ENCODE measurements at regions not wholly inside any gene's neighbourhood (a gene's known extent, or its start where the extent isn't known, plus 50 kb on each side); places are given as distances from the start of the nearest gene placed in this dataset.

DNA sequence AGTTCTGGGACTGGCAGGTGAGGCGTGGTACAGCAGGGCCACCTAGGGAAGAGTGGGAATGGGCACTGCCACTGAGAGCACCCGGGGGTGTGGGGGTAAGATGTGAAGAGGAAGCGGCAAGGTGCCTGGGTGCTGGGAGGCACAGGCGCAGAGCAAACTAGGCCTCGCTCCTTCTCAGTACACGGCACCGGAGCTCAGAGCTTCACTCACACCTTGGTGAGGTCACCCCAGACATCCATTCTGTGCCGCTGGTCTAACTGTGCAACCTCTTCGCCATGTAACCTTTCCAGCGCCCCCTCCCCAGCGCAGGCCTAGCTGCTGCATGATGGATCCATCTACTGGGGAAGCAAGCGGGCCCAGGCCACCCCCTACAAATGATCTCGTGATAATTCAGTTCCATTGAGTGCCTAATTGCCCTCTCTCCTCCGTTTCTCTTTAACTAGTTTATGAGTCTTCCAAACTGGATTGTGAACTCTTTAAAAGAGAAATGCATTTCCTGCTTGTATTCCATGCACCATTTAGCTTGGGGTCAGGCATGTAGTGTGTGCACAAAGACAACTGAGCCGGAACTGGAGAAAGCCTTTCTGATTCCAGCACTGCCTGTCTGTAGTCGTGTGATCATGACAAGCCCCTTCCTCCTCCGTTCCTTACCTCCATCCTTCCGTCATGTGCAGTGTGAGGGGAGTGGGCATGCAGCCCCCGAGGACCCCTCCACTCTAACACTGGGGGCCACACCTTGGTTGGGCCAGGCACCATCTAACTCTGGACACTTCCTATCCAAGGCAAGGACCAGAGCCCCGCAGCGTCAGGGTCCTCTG lies 1475.2 kb downstream of the TBC1D22A start:
- in situ Hi-C loops (cut with HindIII; ENCODE audit: low pct_unique_long_range_greater_than_20kb, low sequenced_read_pairs), result no loop called here

GRCh38 chr22:48236261-48236660 lies 1473.8 kb downstream of the TBC1D22A start:
- H3K36me3 ChIP-seq (ENCODE audit: control insufficient read depth, insufficient read depth, low read length), result no peaks in the 10 kb centered on the region
- TF ChIP-seq SIN3A (IDR thresholded peaks at IDR 0.05; ENCODE audit: borderline replicate concordance, insufficient read depth, low read depth, low read length), result no peak
- TF ChIP-seq POLR2AphosphoS5 (IDR thresholded peaks at IDR 0.05; ENCODE audit: low read depth, low read length), result no peak
- TF ChIP-seq REST (IDR thresholded peaks at IDR 0.05; ENCODE audit: insufficient read depth in 1 of 2, low read depth in 2 of 2, low read length in 1 of 2), result no peak
- no peak for TF ChIP-seq CTCF (IDR thresholded peaks at IDR 0.05)
- no peak for TF ChIP-seq TCF7L2 (IDR thresholded peaks at IDR 0.05; ENCODE audit: low read depth, low read length)
- no peaks in the 10 kb centered on the region for H3K27me3 ChIP-seq (ENCODE audit: control insufficient read depth, insufficient read depth, low read length)
- POLR2A ChIA-PET, result no interaction called here
- no peaks in the 10 kb centered on the region for H3K4me1 ChIP-seq (ENCODE audit: control insufficient read depth, insufficient read depth, low read length)
- peaks cover 6% of the 10 kb centered on the region; the same call in 1 of the 2 replicates for H3K9me3 ChIP-seq (ENCODE audit: control insufficient read depth, insufficient read depth, low read depth, low read length)
- intact Hi-C loops (cut with micrococcal nuclease; ENCODE audit: unreplicated experiment), result no loop called here
- H3K27ac ChIP-seq (ENCODE audit: low read length), result no peak overlapping the region
- DNase-seq (ENCODE audit: low read depth, low spot score) (no peak), ATAC-seq (no peak)
- no TSS peak for BruUV-seq (replicated peaks)
- in situ Hi-C loops (cut with HindIII; ENCODE audit: low pct_unique_long_range_greater_than_20kb, low sequenced_read_pairs), result no loop called here
- no peak overlapping the region for H3K4me3 ChIP-seq (ENCODE audit: low read depth in 2 of 2, low read length in 2 of 2)
- CTCF ChIA-PET, result no interaction called here

More for the DNA sequence above, 1475.2 kb downstream of the TBC1D22A start:
- H3K36me3 ChIP-seq (ENCODE audit: control insufficient read depth, insufficient read depth, low read length), result no peaks in the 10 kb centered on the region
- BruUV-seq (replicated peaks), result no TSS peak
- POLR2A ChIA-PET, result no interaction called here
- H3K4me1 ChIP-seq (ENCODE audit: control insufficient read depth, insufficient read depth, low read length), result no peaks in the 10 kb centered on the region
- DNase-seq (ENCODE audit: low read depth, low spot score) (no peak), ATAC-seq (no peak)
- CTCF ChIA-PET, result no interaction called here
- TF ChIP-seq REST (IDR thresholded peaks at IDR 0.05; ENCODE audit: insufficient read depth in 1 of 2, low read depth in 2 of 2, low read length in 1 of 2), result no peak
- no peak for TF ChIP-seq TCF7L2 (IDR thresholded peaks at IDR 0.05; ENCODE audit: low read depth, low read length)
- no peak for TF ChIP-seq CTCF (IDR thresholded peaks at IDR 0.05)
- no peak for TF ChIP-seq POLR2AphosphoS5 (IDR thresholded peaks at IDR 0.05; ENCODE audit: low read depth, low read length)
- no peak for TF ChIP-seq SIN3A (IDR thresholded peaks at IDR 0.05; ENCODE audit: borderline replicate concordance, insufficient read depth, low read depth, low read length)
- no peak overlapping the region for H3K27ac ChIP-seq (ENCODE audit: low read length)
- no peaks in the 10 kb centered on the region for H3K27me3 ChIP-seq (ENCODE audit: control insufficient read depth, insufficient read depth, low read length)
- H3K4me3 ChIP-seq (ENCODE audit: low read depth in 2 of 2, low read length in 2 of 2), result no peak overlapping the region
- H3K9me3 ChIP-seq (ENCODE audit: control insufficient read depth, insufficient read depth, low read depth, low read length), result peaks cover 6% of the 10 kb centered on the region; the same call in 1 of the 2 replicates
- intact Hi-C loops (cut with micrococcal nuclease; ENCODE audit: unreplicated experiment), result no loop called here

Measured in Panc1 (cell line).